ENCODE measurements at regions not wholly inside any gene's neighbourhood (a gene's known extent, or its start where the extent isn't known, plus 50 kb on each side); places are given as distances from the start of the nearest gene placed in this dataset.

DNA sequence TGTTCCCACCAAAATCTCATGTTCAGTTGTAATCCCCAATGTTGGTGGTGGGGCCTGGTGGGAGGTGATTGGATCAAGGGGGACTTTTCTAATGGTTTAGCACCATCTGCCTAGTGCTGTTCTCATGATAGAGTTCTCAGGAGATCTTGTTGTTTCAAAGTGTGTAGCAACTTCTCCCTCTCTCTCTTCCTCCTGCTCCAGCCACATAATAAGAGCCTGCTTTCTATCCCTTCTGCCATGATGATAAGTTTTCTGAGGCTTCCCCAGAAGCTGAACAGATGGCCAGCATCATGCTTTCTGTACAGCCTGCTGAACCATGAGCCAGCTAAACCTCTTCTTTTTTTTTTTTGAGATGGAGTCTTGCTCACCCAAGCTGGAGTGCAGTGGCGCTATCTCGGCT, 910.6 kb downstream of the KCNMA1 start:
- no peak overlapping the region for H3K27ac Mint-ChIP-seq
- no peaks in the 10 kb centered on the region for H3K36me3 Mint-ChIP-seq (ENCODE audit: insufficient read depth)
- peaks cover 5% of the 10 kb centered on the region for H3K27me3 Mint-ChIP-seq
- no peak for DNase-seq (ENCODE audit: low spot score, unreplicated experiment)
- TF ChIP-seq, protein P1, sequence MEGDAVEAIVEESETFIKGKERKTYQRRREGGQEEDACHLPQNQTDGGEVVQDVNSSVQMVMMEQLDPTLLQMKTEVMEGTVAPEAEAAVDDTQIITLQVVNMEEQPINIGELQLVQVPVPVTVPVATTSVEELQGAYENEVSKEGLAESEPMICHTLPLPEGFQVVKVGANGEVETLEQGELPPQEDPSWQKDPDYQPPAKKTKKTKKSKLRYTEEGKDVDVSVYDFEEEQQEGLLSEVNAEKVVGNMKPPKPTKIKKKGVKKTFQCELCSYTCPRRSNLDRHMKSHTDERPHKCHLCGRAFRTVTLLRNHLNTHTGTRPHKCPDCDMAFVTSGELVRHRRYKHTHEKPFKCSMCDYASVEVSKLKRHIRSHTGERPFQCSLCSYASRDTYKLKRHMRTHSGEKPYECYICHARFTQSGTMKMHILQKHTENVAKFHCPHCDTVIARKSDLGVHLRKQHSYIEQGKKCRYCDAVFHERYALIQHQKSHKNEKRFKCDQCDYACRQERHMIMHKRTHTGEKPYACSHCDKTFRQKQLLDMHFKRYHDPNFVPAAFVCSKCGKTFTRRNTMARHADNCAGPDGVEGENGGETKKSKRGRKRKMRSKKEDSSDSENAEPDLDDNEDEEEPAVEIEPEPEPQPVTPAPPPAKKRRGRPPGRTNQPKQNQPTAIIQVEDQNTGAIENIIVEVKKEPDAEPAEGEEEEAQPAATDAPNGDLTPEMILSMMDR (IDR thresholded peaks at IDR 0.05; ENCODE audit: unreplicated experiment): no peak
- H3K9me3 Mint-ChIP-seq (ENCODE audit: low read depth): peaks cover 2% of the 10 kb centered on the region
- H3K4me1 Mint-ChIP-seq (ENCODE audit: low read depth): no peaks in the 10 kb centered on the region
- no peak overlapping the region for H3K4me3 Mint-ChIP-seq (ENCODE audit: low read depth)

DNA sequence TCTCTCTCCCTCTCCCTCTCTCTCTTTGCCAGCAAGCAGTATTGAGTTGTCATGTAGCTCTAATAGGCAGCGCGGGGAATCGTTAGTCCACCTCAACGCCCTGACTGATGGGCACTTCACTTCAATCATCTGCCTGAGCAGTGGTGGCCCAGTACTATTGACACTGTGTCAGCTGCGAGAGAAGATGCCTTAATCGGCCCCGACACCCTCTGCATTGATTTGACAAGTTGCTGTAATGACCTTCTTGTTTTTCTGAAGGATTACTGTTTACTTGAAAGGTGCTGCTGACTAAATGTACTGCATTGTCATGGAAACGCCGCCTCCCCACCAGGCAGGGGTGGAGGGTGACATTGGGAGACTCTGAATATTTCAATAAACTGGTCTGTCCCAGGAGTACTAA, 913.8 kb downstream of the KCNMA1 start:
- TF ChIP-seq, protein P1 (IDR thresholded peaks at IDR 0.05; ENCODE audit: unreplicated experiment): no peak
- H3K4me1 Mint-ChIP-seq (ENCODE audit: low read depth): no peaks in the 10 kb centered on the region
- no peak overlapping the region for H3K4me3 Mint-ChIP-seq (ENCODE audit: low read depth)
- no peaks in the 10 kb centered on the region for H3K27me3 Mint-ChIP-seq
- H3K27ac Mint-ChIP-seq: no peak overlapping the region
- H3K36me3 Mint-ChIP-seq (ENCODE audit: insufficient read depth): no peaks in the 10 kb centered on the region
- DNase-seq (ENCODE audit: low spot score, unreplicated experiment): no peak
- no peaks in the 10 kb centered on the region for H3K9me3 Mint-ChIP-seq (ENCODE audit: low read depth)

DNA sequence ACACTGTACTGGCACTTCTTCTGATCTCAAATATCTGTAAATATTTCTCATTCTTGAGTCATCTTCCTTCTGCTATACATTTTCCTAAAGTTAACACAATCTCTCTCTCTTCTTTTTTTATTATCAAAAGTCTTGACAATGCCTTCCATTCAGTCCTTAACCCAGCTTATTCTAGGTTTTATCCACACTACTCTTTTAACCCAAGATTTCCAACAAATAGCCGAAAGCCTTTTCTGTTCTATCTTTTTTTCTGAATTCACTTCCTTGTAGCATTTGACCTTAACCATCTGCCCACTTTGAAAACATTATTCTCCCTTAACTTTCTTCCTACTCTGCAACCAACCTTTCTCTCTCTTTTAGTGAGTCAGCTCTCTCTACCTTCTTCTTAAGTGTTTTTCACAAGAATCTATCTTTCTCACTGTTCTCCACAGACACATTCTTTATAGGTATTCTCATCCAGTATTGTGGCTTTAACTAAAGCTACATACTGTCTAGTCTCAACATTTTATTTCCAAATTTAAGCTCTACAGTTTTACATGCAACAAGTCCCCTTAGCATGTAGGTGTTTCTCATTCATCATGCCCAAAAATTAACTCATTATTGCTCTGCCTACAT, 915.6 kb downstream of the KCNMA1 start:
- TF ChIP-seq, protein P1 (IDR thresholded peaks at IDR 0.05; ENCODE audit: unreplicated experiment): no peak

DNA sequence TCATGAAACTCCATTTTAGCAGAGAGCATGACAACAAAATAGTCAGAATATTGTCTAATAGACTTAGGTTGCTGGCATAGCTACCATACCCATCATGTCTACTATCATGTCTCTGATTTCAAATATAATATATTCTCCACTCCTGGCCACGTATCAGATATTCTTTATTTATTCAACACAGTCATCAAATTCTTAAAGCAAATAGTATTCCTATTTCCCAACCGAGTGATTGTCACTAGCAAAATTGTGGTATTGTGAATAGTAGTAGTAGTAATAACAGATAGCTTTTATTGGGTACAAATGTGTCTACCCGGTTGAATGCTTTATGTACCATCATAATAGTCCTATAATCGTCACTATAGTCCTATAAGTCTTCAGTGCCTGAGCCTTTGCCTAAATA, 918.6 kb downstream of the KCNMA1 start:
- Mint-ChIP-seq H3K4me1 (ENCODE audit: low read depth) (no peaks in the 10 kb centered on the region), H3K4me3 (ENCODE audit: low read depth) (no peak overlapping the region), H3K9me3 (ENCODE audit: low read depth) (no peaks in the 10 kb centered on the region), H3K36me3 (ENCODE audit: insufficient read depth) (no peaks in the 10 kb centered on the region), H3K27ac (no peak overlapping the region), H3K27me3 (peaks cover 3% of the 10 kb centered on the region)
- no peak for DNase-seq (ENCODE audit: low spot score, unreplicated experiment)
- TF ChIP-seq, protein P1 (IDR thresholded peaks at IDR 0.05; ENCODE audit: unreplicated experiment): no peak

More for the DNA sequence above, 915.6 kb downstream of the KCNMA1 start:
- no peaks in the 10 kb centered on the region for H3K36me3 Mint-ChIP-seq (ENCODE audit: insufficient read depth)
- no peak overlapping the region for H3K27ac Mint-ChIP-seq
- no peak overlapping the region for H3K4me3 Mint-ChIP-seq (ENCODE audit: low read depth)
- H3K27me3 Mint-ChIP-seq: peaks cover 3% of the 10 kb centered on the region
- DNase-seq (ENCODE audit: low spot score, unreplicated experiment): no peak
- H3K9me3 Mint-ChIP-seq (ENCODE audit: low read depth): no peaks in the 10 kb centered on the region
- no peaks in the 10 kb centered on the region for H3K4me1 Mint-ChIP-seq (ENCODE audit: low read depth)

DNA sequence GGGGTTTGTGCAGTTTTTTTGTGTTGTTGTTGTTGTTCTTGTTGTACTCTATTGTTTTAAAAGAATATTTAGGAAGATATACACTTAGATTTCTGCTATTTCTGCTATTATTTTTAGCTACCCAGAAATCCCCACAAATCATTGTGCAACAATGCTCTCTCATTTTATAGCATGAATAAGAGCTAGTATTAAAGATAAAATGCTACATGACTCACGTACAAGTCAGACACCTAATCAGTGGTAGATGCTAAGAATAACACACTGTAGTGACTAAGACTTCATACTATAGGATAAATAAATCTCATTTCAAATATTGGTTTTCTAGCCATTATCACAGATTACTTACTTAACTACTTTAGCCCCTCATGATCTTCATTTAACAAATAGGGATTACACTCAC, 920.5 kb downstream of the KCNMA1 start:
- DNase-seq (ENCODE audit: low spot score, unreplicated experiment): no peak
- TF ChIP-seq, protein P1 (IDR thresholded peaks at IDR 0.05; ENCODE audit: unreplicated experiment): no peak
- no peaks in the 10 kb centered on the region for H3K9me3 Mint-ChIP-seq (ENCODE audit: low read depth)
- H3K27ac Mint-ChIP-seq: no peak overlapping the region
- H3K4me3 Mint-ChIP-seq (ENCODE audit: low read depth): no peak overlapping the region
- H3K27me3 Mint-ChIP-seq: peaks cover 11% of the 10 kb centered on the region
- H3K4me1 Mint-ChIP-seq (ENCODE audit: low read depth): no peaks in the 10 kb centered on the region
- no peaks in the 10 kb centered on the region for H3K36me3 Mint-ChIP-seq (ENCODE audit: insufficient read depth)
